Common myeloid progenitor, CD34-positive (primary cell): ENCODE measurements at regions not wholly inside any gene's neighbourhood (a gene's known extent, or its start where the extent isn't known, plus 50 kb on each side); places are given as distances from the start of the nearest gene placed in this dataset.

Source experiments
- CTCF ChIA-PET: fragments of 350-600 bp; sonication (Branson Sonifier 250); formaldehyde crosslinking; loops from one replicate; lab custom pipeline; 2021; ENCODE audit warnings: antibody characterized with exemption; lab: Charles Lee
- POLR2A ChIA-PET: fragments of 350-600 bp; sonication (Branson Sonifier 250); formaldehyde crosslinking; loops from one replicate; lab custom pipeline; 2021; ENCODE audit warnings: antibody characterized with exemption; lab: Charles Lee
- DNase-seq, 3 donors: peaks; one replicate each; pipeline versions ENCODE4 v3.0.0 to v3.0.0-alpha.2; 2013
- H3K27ac ChIP-seq, 2 experiments: 1 replicate in 1 of 2; 2 replicates in 1 of 2; pipeline ENCODE4 v1.7.0; 2013; ENCODE audit warnings: inconsistent platforms in 2 of 2, low read length in 2 of 2, mild to moderate bottlenecking in 2 of 2, low read depth in 1 of 2, moderate library complexity in 1 of 2; ENCODE audit not compliant: severe bottlenecking in 2 of 2, insufficient read depth in 1 of 2, poor library complexity in 1 of 2
- H3K27me3 ChIP-seq, 5 experiments: replicated peaks in 2 of 5; 1 replicate in 3 of 5; 2 replicates in 2 of 5; pipeline versions ENCODE4 v1.6.1 to v1.7.0; 2013; ENCODE audit warnings: low read length in 4 of 5, mild to moderate bottlenecking in 2 of 5, moderate library complexity in 2 of 5, inconsistent platforms in 1 of 5; ENCODE audit not compliant: insufficient read depth in 5 of 5, control insufficient read depth in 4 of 5
- H3K36me3 ChIP-seq, 4 experiments: 1 replicate in 2 of 4; 2 replicates in 2 of 4; pipeline versions ENCODE4 v1.6.1 to v1.7.0; 2013; ENCODE audit warnings: low read length in 3 of 4, control low read depth in 1 of 4, mild to moderate bottlenecking in 1 of 4; ENCODE audit not compliant: control insufficient read depth in 4 of 4, insufficient read depth in 4 of 4
- H3K4me1 ChIP-seq, 4 experiments: 1 replicate in 3 of 4; 2 replicates in 1 of 4; pipeline versions ENCODE4 v1.6.1 to v1.7.1; 2013; ENCODE audit warnings: low read length in 3 of 4, mild to moderate bottlenecking in 3 of 4, control low read depth in 1 of 4, inconsistent platforms in 1 of 4, moderate library complexity in 1 of 4; ENCODE audit not compliant: control insufficient read depth in 4 of 4, insufficient read depth in 4 of 4; ENCODE audit errors: control extremely low read depth in 1 of 4
- H3K4me3 ChIP-seq, 7 experiments: 1 replicate in 4 of 7; 2 replicates in 3 of 7; pipeline versions ENCODE4 v1.5.1 to v1.7.0; 2013; ENCODE audit warnings: mild to moderate bottlenecking in 7 of 7, low read length in 6 of 7, moderate library complexity in 6 of 7, inconsistent platforms in 2 of 7, low read depth in 2 of 7, control low read depth in 1 of 7; ENCODE audit not compliant: insufficient read depth in 4 of 7, control insufficient read depth in 1 of 7; ENCODE audit errors: extremely low read depth in 1 of 7
- H3K9me3 ChIP-seq, 5 experiments: 1 replicate in 4 of 5; 2 replicates in 1 of 5; pipeline versions ENCODE4 v1.6.1 to v1.7.1; 2013; ENCODE audit warnings: low read length in 4 of 5, mild to moderate bottlenecking in 2 of 5, inconsistent platforms in 1 of 5, low read depth in 1 of 5, moderate library complexity in 1 of 5; ENCODE audit not compliant: control insufficient read depth in 4 of 5, insufficient read depth in 2 of 5; ENCODE audit errors: control extremely low read depth in 1 of 5
- WGBS: methylation state at CpG from one replicate; pipeline ENCODE4 v1.1.5; 2013; ENCODE audit not compliant: insufficient coverage; 5-methylcytosine and 5-hydroxymethylcytosine counted together

- CTCF ChIA-PET = no interaction called here
- WGBS = 100% methylated on average over 1 of the region's 8 CpGs
- no peaks in the 10 kb centered on the region for H3K36me3 ChIP-seq
- no peaks in the 10 kb centered on the region for H3K4me1 ChIP-seq
- H3K4me3 ChIP-seq = no peak overlapping the region
- no peaks in the 10 kb centered on the region for H3K27me3 ChIP-seq
- no peak for DNase-seq
- H3K9me3 ChIP-seq = peaks cover 0 to under 1% (median 0%) of the 10 kb centered on the region in 5 experiments
- H3K27ac ChIP-seq = no peak overlapping the region
- POLR2A ChIA-PET = no interaction called here
Observed at GRCh38 chr13:34777089-34777913, 164.8 kb upstream of the NBEA start.

- WGBS = 100% methylated on average over 1 of the region's 5 CpGs
- CTCF ChIA-PET = no interaction called here
- H3K4me3 ChIP-seq = no peak overlapping the region
- no peak for DNase-seq
- no peaks in the 10 kb centered on the region for H3K27me3 ChIP-seq
- no peak overlapping the region for H3K27ac ChIP-seq
- H3K36me3 ChIP-seq = no peaks in the 10 kb centered on the region
- POLR2A ChIA-PET = no interaction called here
- H3K4me1 ChIP-seq = no peaks in the 10 kb centered on the region
- H3K9me3 ChIP-seq = no peaks in the 10 kb centered on the region
Observed at GRCh38 chr13:34777914-34778303, 164.2 kb upstream of the NBEA start.

GRCh38 chr13:34779171-34779570 is 162.9 kb upstream of the NBEA start:
- 81% methylated on average over 5 of the region's 6 CpGs for whole genome bisulfite sequencing
- CTCF ChIA-PET = no interaction called here

GRCh38 chr13:34793301-34793700 is 148.8 kb upstream of the NBEA start:
- WGBS = 100% methylated on average over 1 of the region's 2 CpGs
- Histone ChIP-seq H3K9me3 (peaks cover 0 to 6% (median 3%) of the 10 kb centered on the region in 5 experiments), H3K4me1 (no peaks in the 10 kb centered on the region), H3K27me3 (no peaks in the 10 kb centered on the region), H3K4me3 (no peak overlapping the region), H3K27ac (no peak overlapping the region), H3K36me3 (no peaks in the 10 kb centered on the region)
- ChIA-PET CTCF (no interaction called here), POLR2A (no interaction called here)
- DNase-seq = no peak

More at GRCh38 chr13:34779171-34779570, 162.9 kb upstream of the NBEA start:
- Histone ChIP-seq H3K27me3 (no peaks in the 10 kb centered on the region), H3K36me3 (no peaks in the 10 kb centered on the region), H3K4me3 (no peak overlapping the region), H3K27ac (no peak overlapping the region), H3K9me3 (peaks cover 0 to 6% (median 0%) of the 10 kb centered on the region in 5 experiments), H3K4me1 (no peaks in the 10 kb centered on the region)
- POLR2A ChIA-PET = no interaction called here
- DNase-seq = no peak

GRCh38 chr13:34803756-34804155 is 138.3 kb upstream of the NBEA start:
- ChIA-PET CTCF (no interaction called here), POLR2A (no interaction called here)
- WGBS = no CpG with 5 or more reads among the region's 4 CpGs
- no peaks in the 10 kb centered on the region for H3K9me3 ChIP-seq
- H3K27me3 ChIP-seq = no peaks in the 10 kb centered on the region
- H3K27ac ChIP-seq = no peak overlapping the region
- H3K4me1 ChIP-seq = no peaks in the 10 kb centered on the region
- H3K36me3 ChIP-seq = no peaks in the 10 kb centered on the region
- no peak overlapping the region for H3K4me3 ChIP-seq
- no peak for DNase-seq

- Histone ChIP-seq H3K4me1 (no peaks in the 10 kb centered on the region), H3K36me3 (no peaks in the 10 kb centered on the region), H3K27me3 (no peaks in the 10 kb centered on the region), H3K9me3 (no peaks in the 10 kb centered on the region), H3K4me3 (no peak overlapping the region), H3K27ac (no peak overlapping the region)
- no CpG with 5 or more reads among the region's 1 CpG for WGBS
- DNase-seq = no peak
- POLR2A ChIA-PET = no interaction called here
- CTCF ChIA-PET = no interaction called here
Observed at GRCh38 chr13:34805347-34805746, 136.7 kb upstream of the NBEA start.

GRCh38 chr13:34808649-34809048 is 133.4 kb upstream of the NBEA start:
- CTCF ChIA-PET = no interaction called here
- no peak overlapping the region for H3K27ac ChIP-seq

More at GRCh38 chr13:34808649-34809048, 133.4 kb upstream of the NBEA start:
- Histone ChIP-seq H3K4me3 (no peak overlapping the region), H3K36me3 (no peaks in the 10 kb centered on the region), H3K4me1 (no peaks in the 10 kb centered on the region), H3K9me3 (peaks cover 0 to 4% (median 0%) of the 10 kb centered on the region in 5 experiments), H3K27me3 (no peaks in the 10 kb centered on the region)
- POLR2A ChIA-PET = no interaction called here
- DNase-seq = no peak
